HG03378 (cell line): ENCODE measurements at regions not wholly inside any gene's neighbourhood (a gene's known extent, or its start where the extent isn't known, plus 50 kb on each side); places are given as distances from the start of the nearest gene placed in this dataset.

Experiments used
- ATAC-seq: cut with Tn5 transposase; IDR thresholded peaks from one replicate; pipeline ENCODE4 v1.9.1; 2021; ENCODE audit warnings: mild to moderate bottlenecking, moderate library complexity; ENCODE audit not compliant: unreplicated experiment

GRCh38 chr3:182052332-182052731 lies 340.6 kb downstream of the SOX2 start:
- ATAC-seq, result no peak

GRCh38 chr3:182052757-182053156 lies 341.0 kb downstream of the SOX2 start:
- no peak for ATAC-seq

- no peak for ATAC-seq
Observed at GRCh38 chr3:182058488-182058887, 346.8 kb downstream of the SOX2 start.

GRCh38 chr3:182063742-182064141 lies 352.0 kb downstream of the SOX2 start:
- no peak for ATAC-seq

- no peak for ATAC-seq
Observed at GRCh38 chr3:182067423-182067822, 355.7 kb downstream of the SOX2 start.

- no peak for ATAC-seq
Observed at GRCh38 chr3:182078316-182078715, 366.6 kb downstream of the SOX2 start.

GRCh38 chr3:182078929-182079328 lies 367.2 kb downstream of the SOX2 start:
- ATAC-seq, result no peak

- ATAC-seq, result no peak
Observed at GRCh38 chr3:182081096-182081495, 369.4 kb downstream of the SOX2 start.

GRCh38 chr3:182083112-182083511 lies 371.4 kb downstream of the SOX2 start:
- no peak for ATAC-seq

GRCh38 chr3:182092662-182093262 lies 381.0 kb downstream of the SOX2 start:
- peak; percentile 78 for ATAC-seq

GRCh38 chr3:182094321-182094720 lies 382.6 kb downstream of the SOX2 start:
- no peak for ATAC-seq

- no peak for ATAC-seq
Observed at GRCh38 chr3:182104881-182105280, 393.2 kb downstream of the SOX2 start.

GRCh38 chr3:182105875-182106274 lies 394.1 kb downstream of the SOX2 start:
- ATAC-seq, result no peak

- no peak for ATAC-seq
Observed at GRCh38 chr3:182108371-182108770, 396.6 kb downstream of the SOX2 start.

- no peak for ATAC-seq
Observed at GRCh38 chr3:182111967-182112366, 400.2 kb downstream of the SOX2 start.

GRCh38 chr3:182115328-182116015 lies 403.7 kb downstream of the SOX2 start:
- ATAC-seq, result no peak

- ATAC-seq, result no peak
Observed at GRCh38 chr3:182116386-182116785, 404.7 kb downstream of the SOX2 start.

- ATAC-seq, result no peak
Observed at GRCh38 chr3:182117131-182117530, 405.4 kb downstream of the SOX2 start.

GRCh38 chr3:182117583-182117982 lies 405.9 kb downstream of the SOX2 start:
- no peak for ATAC-seq

- ATAC-seq, result no peak
Observed at GRCh38 chr3:182118066-182118465, 406.3 kb downstream of the SOX2 start.

GRCh38 chr3:182121401-182121800 lies 409.7 kb downstream of the SOX2 start:
- ATAC-seq, result no peak

GRCh38 chr3:182122779-182123178 lies 411.1 kb downstream of the SOX2 start:
- no peak for ATAC-seq

- ATAC-seq, result no peak
Observed at GRCh38 chr3:182124187-182124586, 412.5 kb downstream of the SOX2 start.
